Prostate gland (tissue), 2 donors: ENCODE measurements at regions not wholly inside any gene's neighbourhood (a gene's known extent, or its start where the extent isn't known, plus 50 kb on each side); places are given as distances from the start of the nearest gene placed in this dataset.

Source experiments
- DNase-seq: peaks from one replicate; pipeline ENCODE4 v3.0.0-alpha.2; 2019; ENCODE audit warnings: low spot score
- H3K27ac ChIP-seq, 2 donors: fragments of 200-600 bp; sonication (generic); 2 replicates each; pipeline ENCODE4 v1.5.1; 2017 to 2019
- H3K27me3 ChIP-seq: fragments of 200-600 bp; sonication (generic); replicated peaks from 2 replicates; pipeline ENCODE4 v1.5.1; 2019; ENCODE audit not compliant: insufficient read depth
- H3K36me3 ChIP-seq, 2 donors: fragments of 200-600 bp; sonication (generic); 1 replicate in 1 of 2; 2 replicates in 1 of 2; pipeline versions ENCODE4 v1.5.1 to v1.8.1; 2017 to 2019
- H3K4me1 ChIP-seq: fragments of 200-600 bp; sonication (generic); replicated peaks from 2 replicates; pipeline ENCODE4 v1.5.1; 2019
- H3K4me3 ChIP-seq, 2 donors: fragments of 200-600 bp; sonication (generic); 2 replicates each; pipeline ENCODE4 v1.5.1; 2017 to 2019
- H3K9me3 ChIP-seq: fragments of 200-600 bp; sonication (generic); 2 replicates; pipeline ENCODE4 v1.5.1; 2017
- CTCF ChIP-seq, 4 experiments: fragments of 200-600 bp in 2 of 4; fragments of 450-650 bp in 2 of 4; sonication (generic) in 2 of 4; IDR thresholded peaks; 1 replicate in 3 of 4; 2 replicates in 1 of 4; pipeline ENCODE4 v1.5.1; 2016 to 2019; ENCODE audit warnings: antibody characterized with exemption in 4 of 4, mild to moderate bottlenecking in 2 of 4, moderate library complexity in 2 of 4
- POLR2A ChIP-seq: fragments of 450-650 bp; IDR thresholded peaks from one replicate; pipeline ENCODE4 v1.6.1; 2016; ENCODE audit warnings: antibody characterized with exemption, mild to moderate bottlenecking
- POLR2AphosphoS5 ChIP-seq: sonication (generic); formaldehyde crosslinking; IDR thresholded peaks from one replicate; pipeline ENCODE4 v1.6.1; 2017; ENCODE audit warnings: antibody characterized with exemption
- WGBS: methylation state at CpG from one replicate; pipeline ENCODE4 v1.1.5; 2018; 5-methylcytosine and 5-hydroxymethylcytosine counted together
- intact Hi-C: fragments of 100-400 bp; cut with DNase I; formaldehyde crosslinking; loops from one replicate; pipeline ENCODE4 v1.14.2; 2022

GRCh38 chr2:111634050-111634794, 249.8 kb downstream of the ANAPC1 start:
- H3K9me3 ChIP-seq, result no peaks in the 10 kb centered on the region
- H3K4me3 ChIP-seq, result no peak overlapping the region
- 92% methylated on average over 2 of the region's 2 CpGs for WGBS
- TF ChIP-seq CTCF (IDR thresholded peaks at IDR 0.05) (no peak), POLR2AphosphoS5 (no peak), POLR2A (no peak)
- no peaks in the 10 kb centered on the region for H3K4me1 ChIP-seq
- no peaks in the 10 kb centered on the region for H3K27me3 ChIP-seq
- no peak overlapping the region for H3K27ac ChIP-seq
- no peaks in the 10 kb centered on the region for H3K36me3 ChIP-seq
- DNase-seq, result no peak
- intact Hi-C loops, result no loop called here

DNA sequence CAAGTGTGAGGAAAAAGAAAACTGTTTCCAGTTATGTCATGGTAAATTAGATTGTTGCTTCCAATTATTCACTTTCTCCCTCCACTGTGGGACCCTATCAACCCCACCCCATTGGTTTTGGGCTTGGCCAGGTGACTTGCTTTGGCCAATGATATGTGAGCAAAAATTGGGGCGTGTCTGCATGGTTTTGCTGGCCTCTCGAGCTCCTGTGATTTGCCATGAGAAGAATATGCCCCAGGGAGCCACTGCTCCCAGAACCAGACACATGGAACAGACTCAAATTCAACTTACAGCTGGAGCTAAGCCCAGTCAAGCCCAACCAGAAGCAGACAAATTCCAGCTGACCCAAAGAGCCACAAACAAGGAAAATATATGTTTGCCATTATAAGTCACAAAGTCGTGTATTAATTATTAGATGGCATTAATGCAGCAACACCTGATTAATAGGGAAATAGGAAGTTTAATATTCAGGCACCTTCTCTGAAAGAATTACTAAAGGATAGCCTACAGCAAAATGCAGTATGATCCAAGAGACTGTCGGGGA, 248.9 kb downstream of the ANAPC1 start:
- Histone ChIP-seq H3K36me3 (no peaks in the 10 kb centered on the region), H3K4me3 (no peak overlapping the region), H3K4me1 (no peaks in the 10 kb centered on the region), H3K9me3 (no peaks in the 10 kb centered on the region), H3K27me3 (no peaks in the 10 kb centered on the region), H3K27ac (no peak overlapping the region)
- no peak for DNase-seq
- intact Hi-C loops, result no loop called here
- TF ChIP-seq POLR2A, result no peak
- no peak for TF ChIP-seq POLR2AphosphoS5
- TF ChIP-seq CTCF (IDR thresholded peaks at IDR 0.05), result no peak
- 79% methylated on average over 4 of the region's 4 CpGs for WGBS

DNA sequence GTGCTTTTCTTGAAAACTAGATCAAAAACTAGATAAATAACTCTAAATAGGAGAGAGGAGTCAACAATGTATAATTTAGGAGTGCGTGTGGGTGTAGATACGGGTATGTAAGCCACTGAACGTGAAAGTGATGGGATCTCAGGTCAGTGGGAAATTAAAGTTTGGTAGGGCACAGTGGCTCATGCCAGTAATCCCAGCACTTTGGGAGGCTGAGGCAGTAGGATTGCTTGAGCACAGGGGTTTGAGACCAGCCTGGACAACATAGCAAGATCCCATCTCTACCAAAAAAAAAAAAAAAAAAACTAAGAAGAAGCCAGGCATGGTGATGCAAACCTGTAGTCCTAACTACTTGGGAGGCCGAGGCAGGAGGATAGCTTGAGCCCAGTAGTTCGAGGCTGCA, 247.1 kb downstream of the ANAPC1 start:
- Histone ChIP-seq H3K4me3 (no peak overlapping the region), H3K27ac (no peak overlapping the region), H3K4me1 (no peaks in the 10 kb centered on the region), H3K9me3 (no peaks in the 10 kb centered on the region), H3K36me3 (no peaks in the 10 kb centered on the region), H3K27me3 (no peaks in the 10 kb centered on the region)
- 86% methylated on average over 5 of the region's 5 CpGs for WGBS
- no peak for DNase-seq
- TF ChIP-seq CTCF (IDR thresholded peaks at IDR 0.05) (no peak), POLR2A (no peak), POLR2AphosphoS5 (no peak)
- intact Hi-C loops, result no loop called here

GRCh38 chr2:111638274-111638877, 245.6 kb downstream of the ANAPC1 start:
- no peaks in the 10 kb centered on the region for H3K27me3 ChIP-seq
- H3K4me3 ChIP-seq, result no peak overlapping the region
- H3K27ac ChIP-seq, result no peak overlapping the region
- H3K36me3 ChIP-seq, result no peaks in the 10 kb centered on the region
- 73% methylated on average over 4 of the region's 4 CpGs for WGBS
- no peaks in the 10 kb centered on the region for H3K9me3 ChIP-seq
- TF ChIP-seq CTCF (IDR thresholded peaks at IDR 0.05) (no peak), POLR2A (no peak), POLR2AphosphoS5 (no peak)
- DNase-seq, result no peak
- intact Hi-C loops, result no loop called here
- H3K4me1 ChIP-seq, result no peaks in the 10 kb centered on the region

DNA sequence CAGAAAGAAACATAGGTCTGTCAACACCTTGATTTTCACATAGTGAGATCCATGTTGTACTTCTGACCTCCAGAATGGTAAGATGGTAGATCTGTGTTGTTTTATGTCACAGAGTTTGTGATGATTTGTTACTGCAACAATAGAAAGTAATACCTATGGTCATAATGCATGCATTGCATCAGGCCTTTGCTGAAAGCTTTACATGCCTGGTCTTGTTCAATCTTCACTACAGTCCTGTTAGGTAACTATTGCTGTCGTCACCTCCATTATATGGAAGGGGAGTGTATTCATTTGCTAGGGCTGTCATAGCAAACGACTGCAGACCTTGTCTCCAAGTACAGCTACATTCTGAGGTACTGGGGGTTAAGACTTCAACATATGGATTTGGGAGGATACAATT, 243.5 kb downstream of the ANAPC1 start:
- intact Hi-C loops, result no loop called here
- no peaks in the 10 kb centered on the region for H3K36me3 ChIP-seq
- WGBS, result 34% methylated on average over 2 of the region's 2 CpGs
- no peak overlapping the region for H3K4me3 ChIP-seq
- TF ChIP-seq CTCF (IDR thresholded peaks at IDR 0.05) (no peak), POLR2A (no peak), POLR2AphosphoS5 (no peak)
- no peaks in the 10 kb centered on the region for H3K4me1 ChIP-seq
- DNase-seq, result no peak
- no peaks in the 10 kb centered on the region for H3K9me3 ChIP-seq
- no peaks in the 10 kb centered on the region for H3K27me3 ChIP-seq
- H3K27ac ChIP-seq, result no peak overlapping the region
